ENCODE measurements at regions not wholly inside any gene's neighbourhood (a gene's known extent, or its start where the extent isn't known, plus 50 kb on each side); places are given as distances from the start of the nearest gene placed in this dataset.

- no peak for DNase-seq
These were observed 261.0 kb upstream of the CDH6 start for GRCh38 chr5:30932273-30933017.

- no peak for DNase-seq
These were observed 262.8 kb upstream of the CDH6 start for GRCh38 chr5:30930736-30931135.

GRCh38 chr5:30928956-30929355, 264.5 kb upstream of the CDH6 start:
- no peak for DNase-seq

- no peak for DNase-seq
These were observed 267.3 kb upstream of the CDH6 start for GRCh38 chr5:30926218-30926617.

- DNase-seq = no peak
These were observed 272.1 kb upstream of the CDH6 start for GRCh38 chr5:30921388-30921787.

DNA sequence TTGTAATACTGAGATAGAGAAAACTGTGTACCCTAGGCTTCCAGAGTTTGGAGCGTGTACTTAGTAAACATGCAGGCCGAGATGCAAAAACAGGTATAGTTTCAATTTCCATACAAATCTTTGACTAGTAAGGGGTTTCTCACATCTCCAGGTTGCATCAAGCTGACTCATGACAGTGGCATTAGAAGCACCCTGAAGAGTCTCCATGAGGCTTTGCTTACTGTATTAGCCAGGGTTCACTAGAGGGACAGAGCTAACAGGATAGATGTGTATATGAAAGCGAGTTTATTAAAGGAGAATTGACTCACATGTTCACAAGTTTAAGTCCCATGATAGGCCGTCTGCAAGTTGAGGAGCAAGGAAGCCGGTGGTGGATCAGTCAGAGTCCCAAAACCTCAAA, 275.3 kb upstream of the CDH6 start:
- DNase-seq = no peak

DNA sequence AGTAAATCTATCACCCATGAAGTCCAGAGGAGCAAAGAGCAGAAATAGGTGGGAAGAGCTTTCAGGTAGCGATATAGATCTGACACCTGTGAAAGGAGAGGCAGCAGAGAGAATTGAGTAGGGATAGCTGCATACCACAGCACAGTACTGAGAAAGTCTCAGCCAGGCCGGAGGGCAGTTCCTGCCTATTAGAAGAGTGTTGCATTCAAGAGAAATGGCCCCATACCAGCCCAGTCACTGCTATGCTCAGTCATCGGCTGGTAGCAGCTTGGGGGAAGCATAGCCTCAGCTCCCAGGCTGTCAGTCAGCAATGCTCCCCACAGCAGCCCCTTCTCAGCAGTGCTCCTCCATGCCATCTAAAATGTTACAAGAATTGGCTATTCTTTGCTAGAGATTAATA, 285.1 kb upstream of the CDH6 start:
- no peak for DNase-seq

DNA sequence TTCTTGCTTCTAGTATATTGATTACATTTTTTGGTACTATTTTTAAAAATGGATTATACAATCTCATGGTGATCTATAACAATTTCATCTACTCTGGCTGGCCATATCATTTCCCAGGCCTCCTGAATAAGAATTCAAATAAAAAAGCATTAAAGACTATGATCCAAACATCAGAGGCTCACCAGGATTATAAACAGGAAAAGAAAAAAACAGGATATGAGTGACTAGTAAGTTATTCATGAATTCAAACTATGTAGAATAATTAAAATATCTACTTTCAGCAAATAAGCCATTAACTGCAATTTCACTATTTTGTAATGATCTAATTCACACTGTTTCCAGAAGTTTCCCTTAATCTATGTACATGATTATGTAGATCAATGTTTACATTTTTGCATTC, 293.1 kb upstream of the CDH6 start:
- DNase-seq = no peak

- DNase-seq = no peak
These were observed 298.7 kb upstream of the CDH6 start for GRCh38 chr5:30894811-30895210.

- no peak for DNase-seq
These were observed 301.8 kb upstream of the CDH6 start for GRCh38 chr5:30891660-30892059.

GRCh38 chr5:30890377-30890776, 303.1 kb upstream of the CDH6 start:
- no peak for DNase-seq

- no peak for DNase-seq
These were observed 313.0 kb upstream of the CDH6 start for GRCh38 chr5:30880514-30880913.

GRCh38 chr5:30879887-30880286, 313.6 kb upstream of the CDH6 start:
- DNase-seq = no peak

DNA sequence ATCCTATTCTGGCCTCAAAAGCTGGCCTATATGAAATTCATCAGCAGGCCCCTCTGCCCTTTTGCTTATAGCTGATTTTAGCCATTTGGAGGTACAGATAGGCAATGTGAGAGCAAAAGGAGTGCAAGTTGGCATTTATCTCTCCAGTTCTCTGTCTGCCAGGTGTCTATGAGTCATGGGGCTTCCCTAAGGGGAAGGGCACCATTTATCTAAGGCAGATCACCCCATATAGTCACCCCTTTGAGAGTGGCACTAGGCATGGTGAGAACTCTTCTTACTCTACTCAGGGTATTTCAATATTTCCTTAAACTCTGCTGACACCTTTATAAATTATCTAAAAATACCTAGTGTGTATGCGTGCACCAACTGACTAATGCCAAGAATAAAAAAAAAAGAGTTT, 314.7 kb upstream of the CDH6 start:
- DNase-seq = no peak

GRCh38 chr5:30878296-30878695, 315.2 kb upstream of the CDH6 start:
- DNase-seq = no peak

- peak in 1 of 3 donors; percentile 3 for DNase-seq
These were observed 319.0 kb upstream of the CDH6 start for GRCh38 chr5:30874241-30875034.

GRCh38 chr5:30871196-30871595, 322.3 kb upstream of the CDH6 start:
- DNase-seq = no peak

GRCh38 chr5:30867711-30868110, 325.8 kb upstream of the CDH6 start:
- no peak for DNase-seq

DNA sequence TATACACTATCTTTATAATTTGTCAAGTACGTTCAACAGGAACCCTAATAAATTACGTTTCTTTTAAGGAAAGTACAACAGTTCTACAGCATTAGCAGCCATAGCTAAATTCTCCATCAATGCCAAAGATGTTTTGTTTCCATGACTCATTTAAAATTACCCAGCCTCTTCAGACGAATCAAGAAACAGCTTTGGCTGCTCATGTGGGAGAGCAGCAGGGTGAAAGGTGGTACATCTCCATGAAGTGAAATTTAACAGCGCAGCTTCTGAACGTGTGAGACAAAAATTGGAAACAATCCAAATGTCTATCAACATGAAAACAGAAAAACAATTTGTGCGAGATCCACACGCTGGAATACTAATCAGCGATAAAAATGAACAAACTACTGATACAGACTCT, 327.3 kb upstream of the CDH6 start:
- DNase-seq = no peak

- no peak for DNase-seq
These were observed 337.2 kb upstream of the CDH6 start for GRCh38 chr5:30856242-30856641.

DNA sequence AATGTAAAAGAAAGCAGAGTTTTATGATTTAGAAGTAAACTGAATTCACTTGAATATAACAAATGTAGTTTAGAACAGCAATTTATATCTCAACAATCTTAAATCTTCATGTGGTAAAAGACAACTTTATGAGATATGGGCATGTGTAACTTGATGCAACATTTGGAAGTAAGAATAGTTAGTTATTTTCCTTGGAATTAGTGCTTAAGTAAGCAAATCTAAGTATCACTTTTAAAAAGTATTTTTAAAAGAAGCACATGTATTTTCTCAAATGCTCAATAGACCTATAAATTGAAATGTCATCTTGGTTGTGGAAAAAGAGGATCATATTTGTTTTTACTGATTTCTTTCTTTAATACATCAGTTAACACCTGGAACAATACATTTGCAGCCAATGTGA, 340.3 kb upstream of the CDH6 start:
- no peak for DNase-seq

DNA sequence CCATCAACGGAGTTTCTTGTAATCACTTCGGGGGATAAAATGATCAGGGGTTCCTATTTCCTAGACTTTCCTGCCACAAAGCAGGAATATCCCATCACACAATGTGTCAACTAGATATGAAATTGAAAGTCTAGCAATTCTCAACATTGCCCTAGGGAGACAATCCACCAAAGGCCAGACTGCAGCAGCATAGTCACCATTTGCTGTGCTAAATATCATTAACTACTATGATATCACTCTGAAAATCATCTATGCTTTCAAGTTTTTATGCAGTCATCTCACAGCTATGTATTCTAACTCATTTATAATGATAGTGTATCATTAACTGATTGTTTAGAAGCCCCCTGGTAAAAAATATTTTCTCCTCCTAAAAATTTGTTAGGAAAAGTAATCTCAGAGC, 342.6 kb upstream of the CDH6 start:
- no peak for DNase-seq

- no peak for DNase-seq
These were observed 343.4 kb upstream of the CDH6 start for GRCh38 chr5:30849931-30850710.

All from muscle of back (tissue), 3 donors.